ENCODE measurements at regions not wholly inside any gene's neighbourhood (a gene's known extent, or its start where the extent isn't known, plus 50 kb on each side); places are given as distances from the start of the nearest gene placed in this dataset.

DNA sequence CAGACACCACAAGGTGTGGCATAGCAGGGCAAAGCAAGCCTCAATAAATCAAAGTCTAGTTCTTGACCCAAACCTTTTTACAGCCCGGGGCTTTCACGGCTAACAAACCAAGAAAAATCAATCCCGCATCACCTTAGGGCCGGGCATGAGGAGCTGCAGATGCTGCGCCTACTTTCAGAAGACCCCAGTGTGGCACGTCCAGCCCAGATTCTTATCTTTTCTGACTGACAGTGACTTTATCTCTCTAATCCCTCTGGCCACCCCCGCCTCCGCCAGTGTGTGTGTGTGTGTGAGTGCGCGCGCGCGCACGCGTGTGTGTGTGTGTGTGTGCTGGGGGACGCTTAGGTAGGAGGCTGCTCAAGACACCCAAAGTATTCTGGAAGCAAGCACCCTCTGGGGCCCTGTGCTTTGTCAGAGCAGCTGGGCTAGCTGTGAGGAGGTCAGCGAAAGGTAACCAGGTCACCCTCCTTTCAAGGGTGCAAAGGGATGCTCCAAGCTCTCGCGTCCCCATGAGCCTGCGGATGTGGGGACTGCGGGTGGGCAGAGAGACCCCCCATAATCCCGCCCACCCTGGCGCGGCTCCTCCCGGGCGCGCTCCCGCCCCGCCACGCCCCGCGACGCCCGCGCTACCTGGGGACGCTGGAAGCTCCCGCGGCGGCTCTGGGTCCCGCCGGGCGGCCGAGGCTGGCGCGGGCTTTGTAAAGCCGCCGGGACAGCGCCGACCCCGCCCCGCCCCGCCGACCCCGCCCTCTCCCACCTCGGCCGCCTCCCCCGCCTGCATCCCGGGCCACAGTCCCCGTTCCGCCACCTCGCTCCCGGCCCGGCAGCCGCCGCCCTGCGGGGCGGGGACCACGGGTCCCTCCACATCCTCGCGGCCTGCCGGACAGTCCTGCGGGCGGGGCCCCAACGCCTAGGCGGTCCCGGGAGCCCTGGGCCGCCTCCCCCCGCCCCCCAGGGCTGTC lies 57.1 kb upstream of the RHOBTB1 start:
- no peak for DNase-seq (ENCODE audit: low spot score)

DNA sequence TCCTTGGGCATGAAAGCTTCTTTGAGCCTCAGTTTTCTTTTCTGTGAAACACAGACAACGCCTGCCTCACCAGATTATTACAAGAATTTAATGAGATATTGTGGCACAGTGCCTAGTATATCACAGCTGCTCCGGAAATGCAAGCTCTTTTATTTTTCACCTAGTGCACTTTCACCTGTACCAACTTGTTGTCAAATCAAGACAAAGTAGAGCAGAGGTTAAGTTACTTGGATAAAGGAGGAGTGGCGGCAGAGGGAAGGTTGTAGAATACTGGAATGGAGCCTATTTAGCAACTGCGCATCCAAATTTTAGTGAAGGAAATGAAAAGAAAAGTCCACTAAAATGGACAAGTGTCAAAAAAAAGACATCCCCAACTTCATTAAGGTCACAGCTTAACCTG lies 54.9 kb upstream of the RHOBTB1 start:
- DNase-seq (ENCODE audit: low spot score) = no peak

DNA sequence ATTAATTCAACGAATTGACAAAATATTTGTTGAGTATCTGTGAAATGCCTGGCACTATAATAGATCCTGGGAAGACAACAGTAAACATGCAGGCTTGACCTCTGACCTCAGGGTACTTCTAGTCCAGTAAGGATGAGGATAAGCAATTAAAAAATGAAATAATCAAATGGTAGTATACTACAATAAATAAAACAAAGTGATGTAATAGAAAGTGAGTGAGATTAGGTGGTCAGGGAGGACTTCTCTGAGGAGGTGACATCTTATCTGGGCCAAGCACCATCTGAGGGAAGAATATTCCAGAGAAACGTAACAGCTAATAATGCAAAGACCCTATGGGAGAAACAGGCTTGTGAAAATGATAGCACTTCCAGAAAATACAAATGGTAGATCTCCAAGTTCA lies 50.1 kb upstream of the RHOBTB1 start:
- no peak for DNase-seq (ENCODE audit: low spot score)
